ENCODE measurements at regions not wholly inside any gene's neighbourhood (a gene's known extent, or its start where the extent isn't known, plus 50 kb on each side); places are given as distances from the start of the nearest gene placed in this dataset.
"Not testable (repeated sequence)": the region's sequence is repeated elsewhere in the genome, so short reads cannot be mapped to it uniquely, and the experiment has no call there.

- no peak for DNase-seq
Measured at GRCh38 chr13:87089391-87089790, 581.8 kb upstream of the SLITRK5 start.

DNA sequence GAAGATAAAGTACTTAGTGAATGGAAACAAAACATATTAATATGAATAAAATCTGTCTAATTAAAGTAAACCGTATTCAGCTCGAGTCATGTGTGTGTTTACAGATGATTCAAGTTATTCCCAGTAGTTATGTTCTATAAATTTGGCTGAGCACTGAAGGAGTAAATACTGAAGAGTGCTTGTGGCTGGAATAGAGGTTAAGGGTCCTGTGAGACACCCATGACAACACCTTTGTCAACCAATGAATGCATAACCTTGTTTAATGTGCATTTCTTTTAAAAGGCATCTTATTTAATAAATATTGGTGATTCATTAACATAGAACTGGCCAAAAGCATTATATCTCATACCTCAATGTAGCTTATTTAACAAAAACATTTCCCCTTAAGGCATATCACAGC is 577.8 kb upstream of the SLITRK5 start:
- DNase-seq, result no peak

DNA sequence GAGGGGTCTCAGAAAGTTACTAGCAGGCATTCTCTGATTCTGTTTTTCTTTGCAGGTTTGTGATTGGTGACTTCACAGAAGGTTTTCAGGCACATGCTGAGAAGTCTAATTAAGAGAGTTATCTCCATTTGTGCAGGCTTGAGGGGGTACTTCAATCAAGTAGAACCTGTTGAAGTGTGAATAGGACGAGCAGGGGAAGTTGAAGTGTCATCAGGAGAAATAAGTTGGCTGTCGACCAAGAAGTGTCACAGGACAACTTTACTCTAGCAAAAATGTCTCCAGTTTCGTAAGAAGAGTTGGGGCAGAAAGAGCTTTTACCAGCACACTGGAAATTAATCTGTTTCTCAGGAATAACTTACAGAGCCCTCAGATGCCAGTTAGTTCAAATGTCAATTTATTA is 576.5 kb upstream of the SLITRK5 start:
- DNase-seq, result no peak

GRCh38 chr13:87100431-87100830 is 570.7 kb upstream of the SLITRK5 start:
- no peak for DNase-seq

- DNase-seq, result no peak
Measured at GRCh38 chr13:87107651-87108050, 563.5 kb upstream of the SLITRK5 start.

DNA sequence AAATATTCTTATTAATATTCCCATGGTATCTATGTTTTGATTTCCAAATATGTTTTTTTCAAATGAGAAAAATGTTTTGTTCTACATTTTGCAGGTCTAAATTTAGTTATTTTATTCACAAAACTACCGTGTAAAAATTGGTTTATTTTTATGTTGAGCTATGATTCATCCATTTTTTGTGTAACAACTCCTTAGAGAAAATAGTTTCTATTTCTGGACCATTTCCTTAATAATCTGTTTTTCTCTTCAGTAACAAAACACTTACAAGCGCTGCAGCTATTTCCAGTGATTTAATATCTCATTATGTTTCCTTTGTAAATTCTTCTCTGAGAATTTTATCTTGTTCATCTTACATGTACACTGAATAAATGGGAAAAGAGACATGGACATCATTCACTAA is 550.7 kb upstream of the SLITRK5 start:
- DNase-seq, result no peak

- no peak for DNase-seq
Measured at GRCh38 chr13:87122551-87122950, 548.6 kb upstream of the SLITRK5 start.

DNA sequence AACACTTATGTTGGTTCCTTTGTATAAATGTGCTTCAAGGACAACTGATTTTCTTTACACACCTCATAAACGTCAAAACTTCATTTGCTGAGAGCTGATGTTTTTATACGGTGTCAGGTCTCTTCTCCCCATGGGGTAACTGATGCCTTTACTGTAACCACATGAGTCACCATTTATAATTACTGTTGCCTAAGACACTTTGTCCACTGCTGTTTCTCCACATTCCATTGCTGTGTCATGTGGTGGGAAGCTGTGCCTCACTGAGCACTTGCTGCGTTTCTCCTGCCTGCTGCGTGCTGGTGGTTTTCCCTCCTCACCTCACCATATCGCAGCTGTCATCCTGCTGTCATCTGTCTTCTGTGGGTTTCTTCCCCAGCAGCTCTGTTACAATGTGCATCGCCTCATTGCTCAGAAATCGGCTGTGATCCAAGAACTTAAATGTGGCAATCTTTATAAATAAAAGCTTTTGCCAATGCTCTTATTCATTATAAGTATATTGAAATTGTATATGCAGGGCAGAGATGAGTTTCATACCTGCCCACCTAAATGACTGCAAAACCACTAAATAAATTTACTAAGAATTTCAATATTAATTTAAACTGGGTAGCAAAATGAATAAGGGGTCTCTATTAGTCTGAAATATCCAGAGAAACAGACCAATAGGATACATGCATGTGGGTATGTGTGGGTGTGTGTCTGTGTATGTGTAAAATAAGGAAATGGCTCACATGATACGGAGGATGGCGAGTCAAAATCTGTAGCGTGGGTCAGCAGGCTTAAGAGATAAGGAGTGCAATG is 547.0 kb upstream of the SLITRK5 start:
- DNase-seq, result peak in 1 of 51 donors; percentile 5

DNA sequence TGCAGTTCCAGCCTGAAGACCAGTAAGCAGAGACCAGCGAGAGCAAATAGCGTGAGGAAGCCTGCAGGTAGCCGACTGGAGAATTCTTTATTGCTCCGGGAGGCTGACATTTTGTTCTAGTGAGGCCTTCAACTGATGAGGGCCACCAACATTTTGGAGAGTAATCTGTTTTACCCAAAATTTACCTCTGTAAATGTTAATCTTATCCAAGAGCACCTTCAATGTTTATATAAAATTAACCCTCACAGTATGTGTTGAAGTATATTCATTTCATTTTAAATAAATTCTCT is 546.4 kb upstream of the SLITRK5 start:
- DNase-seq, result no peak

DNA sequence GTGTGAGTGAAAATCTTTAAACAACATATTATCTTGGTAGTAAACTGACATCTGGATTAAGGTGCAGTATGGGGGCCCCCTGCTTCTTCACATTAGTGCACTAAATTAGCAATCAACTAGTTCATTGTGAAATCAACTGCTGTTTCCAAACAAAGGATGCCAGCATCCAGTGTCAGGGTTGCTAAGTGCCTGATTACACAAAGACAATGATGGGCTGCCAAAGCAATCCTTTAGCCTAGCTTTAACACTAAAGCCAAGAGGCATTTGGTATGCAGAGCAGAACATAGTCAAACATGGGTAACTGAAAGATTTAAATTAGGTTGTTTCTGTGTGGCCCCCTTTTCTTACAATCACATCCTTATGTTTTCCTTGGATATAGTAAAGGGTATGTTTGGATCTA is 543.1 kb upstream of the SLITRK5 start:
- DNase-seq, result peak in 14 of 51 donors; percentile 2 to 44 (median 8)

DNA sequence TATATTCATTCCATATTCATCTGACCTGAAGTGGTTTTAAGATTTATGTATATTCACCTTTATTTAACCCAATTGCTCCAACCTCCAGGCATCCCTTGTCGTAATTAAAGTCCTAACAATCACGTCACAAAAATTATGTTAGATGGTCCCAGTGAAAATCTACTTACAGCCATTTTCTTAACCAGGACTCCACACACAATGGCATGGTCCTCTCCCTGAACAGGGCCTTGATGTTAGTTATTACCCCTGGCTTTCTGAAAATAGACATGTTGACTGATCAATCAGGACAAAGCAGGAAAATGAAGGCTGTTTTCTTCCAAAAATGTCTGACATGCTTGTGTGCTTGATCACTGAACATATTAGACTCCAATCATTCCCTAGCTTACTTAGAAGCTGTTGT is 542.7 kb upstream of the SLITRK5 start:
- no peak for DNase-seq

GRCh38 chr13:87129602-87130300 is 541.4 kb upstream of the SLITRK5 start:
- DNase-seq, result no peak

GRCh38 chr13:87130423-87130822 is 540.7 kb upstream of the SLITRK5 start:
- no peak for DNase-seq

GRCh38 chr13:87131611-87132010 is 539.6 kb upstream of the SLITRK5 start:
- no peak for DNase-seq

DNA sequence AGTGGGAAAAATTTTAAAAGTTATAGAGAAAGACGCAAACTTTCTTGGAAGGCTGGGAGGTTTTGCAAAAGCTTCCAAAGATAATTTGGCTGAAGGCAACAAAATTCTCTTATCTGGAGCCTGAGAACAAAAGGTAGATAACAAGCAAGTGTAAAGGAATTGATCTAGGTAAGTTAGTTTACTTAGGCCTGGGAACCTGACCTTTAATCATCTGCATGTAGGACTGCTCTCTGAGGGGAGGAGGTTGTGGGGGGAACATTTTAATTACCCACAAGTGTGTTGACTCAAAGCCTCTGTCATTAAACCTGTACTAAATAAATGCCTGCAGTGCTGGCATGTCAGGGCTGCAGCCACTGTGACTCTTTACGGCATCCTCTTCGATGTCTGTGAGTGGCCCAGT is 532.3 kb upstream of the SLITRK5 start:
- no peak for DNase-seq

DNA sequence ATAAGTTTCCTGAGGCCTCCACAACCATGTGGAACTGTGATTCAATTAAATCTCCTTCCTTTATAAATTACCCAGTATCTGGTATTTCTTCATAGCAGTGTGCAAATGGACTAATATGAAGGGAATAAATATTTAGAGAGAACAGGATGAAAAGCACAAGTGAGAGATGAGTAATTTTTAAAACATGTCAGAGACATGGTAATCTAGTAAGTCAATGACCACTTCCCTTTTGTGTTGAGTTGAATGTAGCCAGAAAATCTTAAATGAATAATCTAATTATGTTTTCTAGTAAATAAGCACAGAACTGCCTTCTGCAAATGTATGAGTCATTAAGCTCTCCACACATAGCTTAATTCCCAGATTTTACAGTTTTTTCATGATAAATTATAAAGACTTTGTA is 524.1 kb upstream of the SLITRK5 start:
- DNase-seq, result no peak

DNA sequence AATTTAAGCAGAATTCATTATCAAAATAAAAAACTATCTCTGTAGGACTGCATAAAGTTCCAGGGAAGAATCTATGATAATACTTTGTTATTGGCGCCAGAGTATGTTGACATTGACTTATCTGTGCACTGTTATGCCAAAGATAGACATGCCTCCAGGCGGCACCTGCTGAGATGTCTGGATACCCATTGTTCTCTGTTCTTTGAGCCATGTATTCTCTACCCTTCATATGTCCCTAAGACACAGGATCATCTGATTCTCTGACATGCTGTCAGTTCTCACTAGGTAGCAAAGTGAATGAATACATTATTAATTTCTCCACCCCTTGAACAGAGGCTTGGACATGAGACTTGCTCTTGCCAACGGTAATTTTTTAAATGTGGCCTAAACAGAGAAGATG is 517.8 kb upstream of the SLITRK5 start:
- DNase-seq, result no peak

DNA sequence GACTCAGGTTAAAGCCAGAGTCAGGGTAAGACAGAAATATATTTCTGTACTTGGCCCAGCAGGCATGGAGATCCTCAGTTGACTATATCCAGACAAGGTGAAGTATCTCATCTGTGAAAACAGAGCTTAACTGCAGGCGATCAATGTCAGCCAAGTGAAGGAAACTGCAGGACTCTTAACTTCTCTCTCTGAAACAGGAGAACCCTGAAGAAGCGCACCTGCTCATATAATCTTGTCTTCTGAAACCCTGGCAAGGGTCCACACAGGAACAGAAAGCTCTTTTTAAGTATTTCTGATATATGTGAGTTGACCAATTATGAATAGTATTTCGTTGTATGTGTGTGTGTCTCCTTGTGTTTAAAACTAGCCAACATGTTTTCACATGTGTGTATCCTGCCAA is 504.8 kb upstream of the SLITRK5 start:
- DNase-seq, result no peak

DNA sequence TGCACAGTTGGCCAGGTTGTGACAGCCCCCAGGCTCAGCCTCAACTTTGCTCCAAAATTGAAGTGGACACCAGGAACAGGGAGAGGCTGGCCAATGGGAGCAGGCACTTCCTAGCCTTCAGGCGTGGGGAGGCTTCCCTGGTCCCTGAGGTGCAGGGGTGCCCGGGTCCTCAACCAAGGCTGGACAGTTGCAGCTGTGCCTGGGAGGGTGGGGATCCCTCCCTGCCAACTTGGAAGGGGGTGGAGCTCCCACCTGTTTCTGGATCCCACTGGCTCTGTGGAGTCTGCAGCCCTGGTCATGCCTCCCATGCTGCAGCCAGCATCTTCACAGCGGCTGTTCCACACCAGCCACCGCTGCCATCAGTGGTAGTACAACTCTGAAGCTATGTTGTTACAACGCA is 502.8 kb upstream of the SLITRK5 start:
- no peak for DNase-seq

- no peak for DNase-seq
Measured at GRCh38 chr13:87169337-87169736, 501.8 kb upstream of the SLITRK5 start.

DNA sequence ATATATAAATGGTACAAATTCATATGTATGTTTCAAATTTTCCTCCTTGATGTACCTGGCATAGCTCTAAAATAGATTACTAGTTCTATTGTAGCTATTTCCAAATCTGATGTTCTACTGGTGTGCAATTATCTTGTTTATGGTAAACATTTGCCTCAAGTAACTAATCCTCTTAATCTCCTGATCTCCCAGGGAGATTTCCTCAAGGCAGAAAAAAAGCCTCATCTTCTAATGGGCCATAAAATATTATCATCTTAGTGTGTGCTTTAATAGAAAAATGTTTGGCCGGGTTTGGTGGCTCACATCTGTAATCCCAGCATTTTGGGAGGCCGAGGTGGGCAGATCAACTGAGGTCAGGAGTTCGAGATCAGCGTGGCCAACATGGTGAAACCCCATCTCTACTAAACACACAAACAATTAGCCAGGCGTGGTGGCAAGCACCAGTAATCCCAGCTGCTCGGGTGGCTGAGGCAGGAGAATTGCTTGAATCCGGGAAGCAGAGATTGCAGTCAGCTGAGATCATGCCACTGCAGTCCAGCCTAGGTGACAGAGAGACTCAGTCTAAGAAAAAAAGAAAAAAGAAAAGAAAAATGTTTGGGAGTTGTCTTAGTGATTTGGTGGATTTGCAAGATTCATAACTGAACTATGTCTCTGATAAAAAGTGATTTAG is 498.9 kb upstream of the SLITRK5 start:
- DNase-seq, result no peak

- not testable (repeated sequence) for DNase-seq
Measured at GRCh38 chr13:87185138-87185537, 486.0 kb upstream of the SLITRK5 start.

DNA sequence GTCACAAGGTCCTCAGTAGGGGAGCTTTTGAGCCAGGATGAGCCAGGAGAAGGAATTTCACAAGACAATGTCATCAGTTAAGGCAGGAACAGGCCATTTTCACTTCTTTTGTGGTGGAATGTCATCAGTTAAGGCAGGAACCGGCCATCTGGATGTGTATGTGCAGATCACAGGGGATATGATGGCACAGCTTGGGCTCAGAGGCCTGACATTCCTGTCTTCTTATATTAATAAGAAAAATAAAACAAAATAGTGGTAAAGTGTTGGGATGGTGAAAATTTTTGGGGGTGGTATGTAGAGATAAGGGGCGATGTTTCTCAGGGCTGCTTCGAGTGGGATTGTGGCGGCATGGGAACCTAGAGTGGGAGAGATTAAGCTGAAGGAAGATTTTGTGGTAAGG is 484.5 kb upstream of the SLITRK5 start:
- not testable (repeated sequence) for DNase-seq
